HEK293 (cell line): ENCODE measurements at regions not wholly inside any gene's neighbourhood (a gene's known extent, or its start where the extent isn't known, plus 50 kb on each side); places are given as distances from the start of the nearest gene placed in this dataset.
"Not testable (repeated sequence)": the region's sequence is repeated elsewhere in the genome, so short reads cannot be mapped to it uniquely, and the experiment has no call there.

Experiments
- BCL11A ChIP-seq: fragments of 450-650 bp; formaldehyde crosslinking; IDR thresholded peaks from 2 replicates; pipeline ENCODE4 v1.5.1; 2016; ENCODE audit warnings: low read depth, missing biosample characterization, missing genetic modification characterization
- CTCF ChIP-seq: fragments of 450-650 bp; formaldehyde crosslinking; IDR thresholded peaks from 2 replicates; pipeline ENCODE4 v1.5.1; 2016; ENCODE audit warnings: missing biosample characterization, missing genetic modification characterization
- KLF9 ChIP-seq: fragments of 450-650 bp; formaldehyde crosslinking; IDR thresholded peaks from 2 replicates; pipeline ENCODE4 v1.5.1; 2016; ENCODE audit warnings: missing biosample characterization, missing genetic modification characterization, low read depth
- RBAK ChIP-seq: fragments of 450-650 bp; formaldehyde crosslinking; IDR thresholded peaks from 2 replicates; pipeline ENCODE4 v1.5.1; 2016; ENCODE audit warnings: missing biosample characterization, missing genetic modification characterization
- REST ChIP-seq: fragments of 450-650 bp; formaldehyde crosslinking; IDR thresholded peaks from 2 replicates; pipeline ENCODE4 v1.5.1; 2016; ENCODE audit warnings: missing biosample characterization, missing genetic modification characterization
- SALL2 ChIP-seq: fragments of 450-650 bp; formaldehyde crosslinking; IDR thresholded peaks from 2 replicates; pipeline ENCODE4 v1.5.0; 2017; ENCODE audit warnings: missing biosample characterization, mild to moderate bottlenecking, missing genetic modification characterization, borderline replicate concordance
- ZBTB8A ChIP-seq: fragments of 450-650 bp; formaldehyde crosslinking; IDR thresholded peaks from 2 replicates; pipeline ENCODE4 v1.5.1; 2016; ENCODE audit warnings: missing biosample characterization, missing genetic modification characterization
- ZNF175 ChIP-seq: fragments of 450-650 bp; formaldehyde crosslinking; IDR thresholded peaks from 2 replicates; pipeline ENCODE4 v1.5.1; 2016; ENCODE audit warnings: missing biosample characterization, missing genetic modification characterization
- ZNF248 ChIP-seq: fragments of 450-650 bp; formaldehyde crosslinking; IDR thresholded peaks from 2 replicates; pipeline ENCODE4 v1.5.1; 2017; ENCODE audit warnings: missing biosample characterization, missing genetic modification characterization
- ZNF404 ChIP-seq: fragments of 450-650 bp; formaldehyde crosslinking; IDR thresholded peaks from 2 replicates; pipeline ENCODE4 v1.5.1; 2017; ENCODE audit warnings: missing biosample characterization, missing genetic modification characterization
- ZNF48 ChIP-seq: fragments of 450-650 bp; formaldehyde crosslinking; IDR thresholded peaks from 2 replicates; pipeline ENCODE4 v1.5.1; 2016; ENCODE audit warnings: missing biosample characterization, missing genetic modification characterization
- ZNF549 ChIP-seq: fragments of 450-650 bp; IDR thresholded peaks from 2 replicates; pipeline ENCODE4 v1.5.1; 2018; ENCODE audit warnings: missing biosample characterization, missing genetic modification characterization, mild to moderate bottlenecking, inconsistent platforms, moderate library complexity
- ZNF704 ChIP-seq: fragments of 450-650 bp; formaldehyde crosslinking; IDR thresholded peaks from 2 replicates; pipeline ENCODE4 v1.5.1; 2016; ENCODE audit warnings: missing biosample characterization, missing genetic modification characterization
- ZNF792 ChIP-seq: fragments of 450-650 bp; formaldehyde crosslinking; IDR thresholded peaks from 2 replicates; pipeline ENCODE4 v1.5.1; 2016; ENCODE audit warnings: missing biosample characterization, missing genetic modification characterization

GRCh38 chr4:170788540-170789051 is 698.8 kb upstream of the AADAT start:
- not testable (repeated sequence) for TF ChIP-seq SALL2 (tag by site-specific recombination); ZNF792 (tag by site-specific recombination); ZNF175 (tag by site-specific recombination); CTCF (tag by site-specific recombination); ZNF704 (tag by site-specific recombination); BCL11A (tag by site-specific recombination); KLF9 (tag by site-specific recombination); ZBTB8A (tag by site-specific recombination); REST (tag by site-specific recombination); ZNF549 (tag by site-specific recombination); ZNF248 (tag by site-specific recombination); ZNF404; RBAK; ZNF48 (tag by site-specific recombination)
